Chondrocyte (in vitro differentiated cells): ENCODE measurements at regions not wholly inside any gene's neighbourhood (a gene's known extent, or its start where the extent isn't known, plus 50 kb on each side); places are given as distances from the start of the nearest gene placed in this dataset.

ENCODE experiments used
- DNase-seq: peaks from one replicate; pipeline ENCODE4 v3.0.0; 2021; ENCODE audit warnings: mixed read lengths, low spot score
- H3K27ac Mint-ChIP-seq: one replicate; pipeline ENCODE4 v1.8.0; 2021; ENCODE audit warnings: mild to moderate bottlenecking, moderate library complexity, mixed read lengths; ENCODE audit not compliant: unreplicated experiment
- H3K27me3 Mint-ChIP-seq: 2 replicates; pipeline ENCODE4 v1.8.0; 2021; ENCODE audit warnings: low read depth, mixed read lengths
- H3K36me3 Mint-ChIP-seq: 2 replicates; pipeline ENCODE4 v1.8.0; 2021; ENCODE audit warnings: low read depth, mixed read lengths
- H3K4me1 Mint-ChIP-seq: 2 replicates; pipeline ENCODE4 v1.8.0; 2021; ENCODE audit warnings: low read depth, mild to moderate bottlenecking, mixed read lengths
- H3K4me3 Mint-ChIP-seq: one replicate; pipeline ENCODE4 v1.8.0; 2021; ENCODE audit warnings: mild to moderate bottlenecking, moderate library complexity, mixed read lengths; ENCODE audit not compliant: unreplicated experiment
- H3K9me3 Mint-ChIP-seq: 2 replicates; pipeline ENCODE4 v1.8.0; 2021; ENCODE audit warnings: low read depth, mixed read lengths
- TF ChIP-seq, protein P1 (sequence below): fragments of 200-600 bp; sonication (generic); IDR thresholded peaks from 2 replicates; pipeline ENCODE4 v1.5.0; 2021; ENCODE audit warnings: antibody characterized with exemption, mild to moderate bottlenecking, moderate library complexity

- TF ChIP-seq, protein P1, sequence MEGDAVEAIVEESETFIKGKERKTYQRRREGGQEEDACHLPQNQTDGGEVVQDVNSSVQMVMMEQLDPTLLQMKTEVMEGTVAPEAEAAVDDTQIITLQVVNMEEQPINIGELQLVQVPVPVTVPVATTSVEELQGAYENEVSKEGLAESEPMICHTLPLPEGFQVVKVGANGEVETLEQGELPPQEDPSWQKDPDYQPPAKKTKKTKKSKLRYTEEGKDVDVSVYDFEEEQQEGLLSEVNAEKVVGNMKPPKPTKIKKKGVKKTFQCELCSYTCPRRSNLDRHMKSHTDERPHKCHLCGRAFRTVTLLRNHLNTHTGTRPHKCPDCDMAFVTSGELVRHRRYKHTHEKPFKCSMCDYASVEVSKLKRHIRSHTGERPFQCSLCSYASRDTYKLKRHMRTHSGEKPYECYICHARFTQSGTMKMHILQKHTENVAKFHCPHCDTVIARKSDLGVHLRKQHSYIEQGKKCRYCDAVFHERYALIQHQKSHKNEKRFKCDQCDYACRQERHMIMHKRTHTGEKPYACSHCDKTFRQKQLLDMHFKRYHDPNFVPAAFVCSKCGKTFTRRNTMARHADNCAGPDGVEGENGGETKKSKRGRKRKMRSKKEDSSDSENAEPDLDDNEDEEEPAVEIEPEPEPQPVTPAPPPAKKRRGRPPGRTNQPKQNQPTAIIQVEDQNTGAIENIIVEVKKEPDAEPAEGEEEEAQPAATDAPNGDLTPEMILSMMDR, result no peak
- H3K27me3 Mint-ChIP-seq, result peaks cover 30% of the 10 kb centered on the region
- H3K9me3 Mint-ChIP-seq, result no peaks in the 10 kb centered on the region
- no peaks in the 10 kb centered on the region for H3K4me1 Mint-ChIP-seq
- DNase-seq, result no peak
- no peak overlapping the region for H3K4me3 Mint-ChIP-seq
- no peaks in the 10 kb centered on the region for H3K36me3 Mint-ChIP-seq
- no peak overlapping the region for H3K27ac Mint-ChIP-seq
Observed at GRCh38 chr12:131192951-131193350, 239.2 kb downstream of the ADGRD1 start.

GRCh38 chr12:131194166-131194565 is 240.5 kb downstream of the ADGRD1 start:
- Mint-ChIP-seq H3K27ac (no peak overlapping the region), H3K36me3 (no peaks in the 10 kb centered on the region), H3K27me3 (peaks cover 30% of the 10 kb centered on the region), H3K4me1 (no peaks in the 10 kb centered on the region), H3K9me3 (no peaks in the 10 kb centered on the region), H3K4me3 (no peak overlapping the region)
- TF ChIP-seq, protein P1, result no peak
- no peak for DNase-seq

GRCh38 chr12:131195796-131196195 is 242.1 kb downstream of the ADGRD1 start:
- Mint-ChIP-seq H3K4me3 (no peak overlapping the region), H3K27me3 (peaks cover 26% of the 10 kb centered on the region), H3K9me3 (no peaks in the 10 kb centered on the region), H3K27ac (no peak overlapping the region), H3K36me3 (no peaks in the 10 kb centered on the region), H3K4me1 (no peaks in the 10 kb centered on the region)
- TF ChIP-seq, protein P1, result no peak
- DNase-seq, result no peak

DNA sequence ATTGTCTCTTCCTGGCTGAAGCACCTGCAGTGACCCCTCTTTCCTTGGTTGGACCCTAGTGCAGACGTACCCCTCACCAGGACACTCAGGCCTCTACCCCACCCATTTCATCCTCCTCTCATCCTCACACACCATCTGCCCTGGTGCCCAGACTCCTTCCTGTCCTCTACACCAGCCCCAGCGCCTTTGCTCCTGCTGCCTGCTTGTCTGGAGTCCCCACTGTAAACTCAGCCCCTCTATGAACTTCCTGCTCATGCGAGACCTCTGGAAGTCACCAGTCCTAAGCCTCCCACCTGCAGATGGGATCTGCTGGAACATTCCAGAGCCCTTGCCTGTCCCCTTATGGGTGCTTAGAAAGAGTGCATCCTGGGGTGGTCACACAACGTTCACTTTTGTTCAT is 242.5 kb downstream of the ADGRD1 start:
- TF ChIP-seq, protein P1, result no peak
- Mint-ChIP-seq H3K4me3 (no peak overlapping the region), H3K4me1 (no peaks in the 10 kb centered on the region), H3K9me3 (no peaks in the 10 kb centered on the region), H3K36me3 (no peaks in the 10 kb centered on the region), H3K27me3 (peaks cover 23% of the 10 kb centered on the region), H3K27ac (no peak overlapping the region)
- no peak for DNase-seq

GRCh38 chr12:131197490-131197889 is 243.8 kb downstream of the ADGRD1 start:
- no peak overlapping the region for H3K27ac Mint-ChIP-seq
- no peak for DNase-seq
- no peaks in the 10 kb centered on the region for H3K4me1 Mint-ChIP-seq
- H3K36me3 Mint-ChIP-seq, result no peaks in the 10 kb centered on the region
- peaks cover 16% of the 10 kb centered on the region for H3K27me3 Mint-ChIP-seq
- H3K9me3 Mint-ChIP-seq, result no peaks in the 10 kb centered on the region
- TF ChIP-seq, protein P1, result no peak
- no peak overlapping the region for H3K4me3 Mint-ChIP-seq
